ENCODE measurements at regions not wholly inside any gene's neighbourhood (a gene's known extent, or its start where the extent isn't known, plus 50 kb on each side); places are given as distances from the start of the nearest gene placed in this dataset.
A peak's percentile ranks its signal among the peaks of the same experiment; 100 is the strongest.

- DNase-seq: no peak
- Histone ChIP-seq H3K27ac (ENCODE audit: low read depth in 1 of 2, low read length in 2 of 2) (no peak overlapping the region), H3K4me3 (replicated peaks in 1 of 3; ENCODE audit: low read depth in 2 of 3, low read length in 3 of 3) (no peak overlapping the region), H4K20me1 (ENCODE audit: insufficient read depth, low read length) (no peaks in the 10 kb centered on the region), H3K4me2 (replicated peaks; ENCODE audit: extremely low read depth, low read length, poor library complexity, severe bottlenecking) (no peak overlapping the region), H3K9ac (ENCODE audit: insufficient read depth, low read length, poor library complexity, severe bottlenecking) (no peak overlapping the region), H3K4me1 (ENCODE audit: control insufficient read depth in 1 of 2, insufficient read depth in 2 of 2, low read length in 2 of 2) (no peaks in the 10 kb centered on the region), H2AFZ (ENCODE audit: insufficient read depth, low read depth, low read length, poor library complexity, severe bottlenecking) (no peak overlapping the region), H3K9me3 (replicated peaks in 1 of 2; ENCODE audit: control insufficient read depth in 1 of 2, insufficient read depth in 1 of 2, low read length in 2 of 2) (no peaks in the 10 kb centered on the region), H3K27me3 (ENCODE audit: control insufficient read depth in 2 of 2, insufficient read depth in 2 of 2, low read length in 2 of 2) (no peaks in the 10 kb centered on the region), H3K79me2 (ENCODE audit: insufficient read depth, low read length) (no peaks in the 10 kb centered on the region), H3K36me3 (replicated peaks in 1 of 2; ENCODE audit: control insufficient read depth in 1 of 2, insufficient read depth in 2 of 2, low read length in 2 of 2) (no peaks in the 10 kb centered on the region)
- peaks cover 1 to 24% (median 9%) of the 10 kb centered on the region in 3 donors for H3K27me3 Mint-ChIP-seq (ENCODE audit: low read depth in 3 of 3)
- H3K27ac Mint-ChIP-seq: no peak overlapping the region
- H3K9me3 Mint-ChIP-seq: peaks cover 0 to 6% (median 2%) of the 10 kb centered on the region in 7 donors
- no peaks in the 10 kb centered on the region for H3K36me3 Mint-ChIP-seq
- H3K4me3 Mint-ChIP-seq: peak overlapping the region in 1 of 2 donors; percentile 6
- 100% methylated on average over 1 of the region's 1 CpG for WGBS (ENCODE audit: insufficient coverage)
- H3K4me1 Mint-ChIP-seq: no peaks in the 10 kb centered on the region
- intact Hi-C loops (cut with micrococcal nuclease): no loop called here
- TF ChIP-seq CTCF (IDR thresholded peaks at IDR 0.05): peak; percentile 20
Observed at GRCh38 chr19:29364999-29365398, 152.0 kb upstream of the UQCRFS1 start.

DNA sequence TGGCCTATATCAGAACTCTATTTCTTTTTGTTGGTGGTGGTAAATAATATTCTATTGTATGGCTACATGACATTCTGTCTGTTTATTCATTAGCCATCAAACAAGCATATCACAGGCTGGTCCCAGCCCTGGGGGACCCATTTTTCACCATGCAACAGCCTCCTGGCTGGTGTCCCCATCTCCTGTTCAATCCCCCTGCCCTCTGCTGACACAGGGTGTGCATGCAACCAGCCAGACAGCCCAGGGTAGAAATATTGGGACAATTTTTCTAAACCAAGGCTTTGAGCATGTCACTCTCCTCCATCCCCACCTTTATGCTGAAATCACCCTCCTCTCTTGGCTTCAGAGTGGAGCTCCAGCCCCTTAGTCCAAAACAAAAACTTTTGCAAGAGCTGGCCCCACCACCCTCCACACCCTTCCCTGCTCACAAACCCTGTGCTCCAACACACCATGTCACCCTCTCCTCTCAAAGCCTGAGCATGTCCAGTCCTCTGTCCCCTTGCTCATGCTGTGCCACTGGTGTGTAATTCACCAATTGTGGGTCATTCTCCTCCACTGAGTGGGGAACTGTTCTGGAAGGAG, 153.0 kb upstream of the UQCRFS1 start:
- no peak overlapping the region for H3K4me2 ChIP-seq (replicated peaks; ENCODE audit: extremely low read depth, low read length, poor library complexity, severe bottlenecking)
- H3K4me1 Mint-ChIP-seq: no peaks in the 10 kb centered on the region
- H3K4me3 Mint-ChIP-seq: no peak overlapping the region
- no peak overlapping the region for H3K27ac Mint-ChIP-seq
- intact Hi-C loops (cut with micrococcal nuclease): no loop called here
- no peaks in the 10 kb centered on the region for H3K36me3 Mint-ChIP-seq
- no peak overlapping the region for H3K9ac ChIP-seq (ENCODE audit: insufficient read depth, low read length, poor library complexity, severe bottlenecking)
- no peaks in the 10 kb centered on the region for H4K20me1 ChIP-seq (ENCODE audit: insufficient read depth, low read length)
- H3K9me3 Mint-ChIP-seq: peaks cover 0 to 4% (median 2%) of the 10 kb centered on the region in 7 donors
- H3K4me1 ChIP-seq (ENCODE audit: control insufficient read depth in 1 of 2, insufficient read depth in 2 of 2, low read length in 2 of 2): no peaks in the 10 kb centered on the region
- H3K79me2 ChIP-seq (ENCODE audit: insufficient read depth, low read length): no peaks in the 10 kb centered on the region
- H2AFZ ChIP-seq (ENCODE audit: insufficient read depth, low read depth, low read length, poor library complexity, severe bottlenecking): no peak overlapping the region
- H3K27me3 ChIP-seq (ENCODE audit: control insufficient read depth in 2 of 2, insufficient read depth in 2 of 2, low read length in 2 of 2): no peaks in the 10 kb centered on the region
- H3K27ac ChIP-seq (ENCODE audit: low read depth in 1 of 2, low read length in 2 of 2): no peak overlapping the region
- H3K4me3 ChIP-seq (replicated peaks in 1 of 3; ENCODE audit: low read depth in 2 of 3, low read length in 3 of 3): no peak overlapping the region
- TF ChIP-seq CTCF (IDR thresholded peaks at IDR 0.05): no peak
- peaks cover 1 to 24% (median 9%) of the 10 kb centered on the region in 3 donors for H3K27me3 Mint-ChIP-seq (ENCODE audit: low read depth in 3 of 3)
- DNase-seq: no peak
- H3K36me3 ChIP-seq (replicated peaks in 1 of 2; ENCODE audit: control insufficient read depth in 1 of 2, insufficient read depth in 2 of 2, low read length in 2 of 2): no peaks in the 10 kb centered on the region
- H3K9me3 ChIP-seq (replicated peaks in 1 of 2; ENCODE audit: control insufficient read depth in 1 of 2, insufficient read depth in 1 of 2, low read length in 2 of 2): no peaks in the 10 kb centered on the region

Measured in CD14-positive monocyte (primary cell).